ENCODE measurements at regions not wholly inside any gene's neighbourhood (a gene's known extent, or its start where the extent isn't known, plus 50 kb on each side); places are given as distances from the start of the nearest gene placed in this dataset.

- Histone ChIP-seq H3K27ac (ENCODE audit: low read depth, low read length) (no peak overlapping the region), H3K4me3 (ENCODE audit: low read depth, low read length) (no peak overlapping the region), H3K4me1 (ENCODE audit: control insufficient read depth, insufficient read depth, low read length) (no peaks in the 10 kb centered on the region), H3K9me3 (ENCODE audit: control insufficient read depth, insufficient read depth, low read length) (no peaks in the 10 kb centered on the region), H3K27me3 (ENCODE audit: control insufficient read depth, insufficient read depth, low read length) (no peaks in the 10 kb centered on the region), H3K36me3 (ENCODE audit: control insufficient read depth, insufficient read depth, low read length) (no peaks in the 10 kb centered on the region)
- DNase-seq (ENCODE audit: low read depth in 4 of 6, low spot score in 6 of 6) = no peak
- no CpG with 5 or more reads among the region's 2 CpGs for WGBS (ENCODE audit: insufficient coverage)
Measured at GRCh38 chr2:6512589-6512988, 353.1 kb downstream of the CMPK2 start.

- Histone ChIP-seq H3K27ac (ENCODE audit: low read depth, low read length) (no peak overlapping the region), H3K9me3 (ENCODE audit: control insufficient read depth, insufficient read depth, low read length) (no peaks in the 10 kb centered on the region), H3K4me1 (ENCODE audit: control insufficient read depth, insufficient read depth, low read length) (no peaks in the 10 kb centered on the region), H3K4me3 (ENCODE audit: low read depth, low read length) (no peak overlapping the region), H3K36me3 (ENCODE audit: control insufficient read depth, insufficient read depth, low read length) (no peaks in the 10 kb centered on the region), H3K27me3 (ENCODE audit: control insufficient read depth, insufficient read depth, low read length) (no peaks in the 10 kb centered on the region)
- WGBS (ENCODE audit: insufficient coverage) = 65% methylated on average over 5 of the region's 6 CpGs
- DNase-seq (ENCODE audit: low read depth in 4 of 6, low spot score in 6 of 6) = no peak
Measured at GRCh38 chr2:6516674-6517073, 349.0 kb downstream of the CMPK2 start.

GRCh38 chr2:6518361-6518760, 347.3 kb downstream of the CMPK2 start:
- no peaks in the 10 kb centered on the region for H3K9me3 ChIP-seq (ENCODE audit: control insufficient read depth, insufficient read depth, low read length)
- no peak overlapping the region for H3K27ac ChIP-seq (ENCODE audit: low read depth, low read length)
- no peak for DNase-seq (ENCODE audit: low read depth in 4 of 6, low spot score in 6 of 6)
- no peak overlapping the region for H3K4me3 ChIP-seq (ENCODE audit: low read depth, low read length)
- H3K4me1 ChIP-seq (ENCODE audit: control insufficient read depth, insufficient read depth, low read length) = no peaks in the 10 kb centered on the region
- WGBS (ENCODE audit: insufficient coverage) = no CpG with 5 or more reads among the region's 1 CpG
- no peaks in the 10 kb centered on the region for H3K27me3 ChIP-seq (ENCODE audit: control insufficient read depth, insufficient read depth, low read length)
- H3K36me3 ChIP-seq (ENCODE audit: control insufficient read depth, insufficient read depth, low read length) = no peaks in the 10 kb centered on the region

- no peak overlapping the region for H3K27ac ChIP-seq (ENCODE audit: low read depth, low read length)
- no peaks in the 10 kb centered on the region for H3K27me3 ChIP-seq (ENCODE audit: control insufficient read depth, insufficient read depth, low read length)
- H3K4me3 ChIP-seq (ENCODE audit: low read depth, low read length) = no peak overlapping the region
- no peak for DNase-seq (ENCODE audit: low read depth in 4 of 6, low spot score in 6 of 6)
- H3K4me1 ChIP-seq (ENCODE audit: control insufficient read depth, insufficient read depth, low read length) = no peaks in the 10 kb centered on the region
- 73% methylated on average over 1 of the region's 9 CpGs for WGBS (ENCODE audit: insufficient coverage)
- no peaks in the 10 kb centered on the region for H3K9me3 ChIP-seq (ENCODE audit: control insufficient read depth, insufficient read depth, low read length)
- no peaks in the 10 kb centered on the region for H3K36me3 ChIP-seq (ENCODE audit: control insufficient read depth, insufficient read depth, low read length)
Measured at GRCh38 chr2:6523476-6523875, 342.2 kb downstream of the CMPK2 start.

- no peaks in the 10 kb centered on the region for H3K4me1 ChIP-seq (ENCODE audit: control insufficient read depth, insufficient read depth, low read length)
- DNase-seq (ENCODE audit: low read depth in 4 of 6, low spot score in 6 of 6) = peak in 1 of 6 donors; percentile 71
- H3K9me3 ChIP-seq (ENCODE audit: control insufficient read depth, insufficient read depth, low read length) = no peaks in the 10 kb centered on the region
- no peaks in the 10 kb centered on the region for H3K27me3 ChIP-seq (ENCODE audit: control insufficient read depth, insufficient read depth, low read length)
- no peak overlapping the region for H3K4me3 ChIP-seq (ENCODE audit: low read depth, low read length)
- no peak overlapping the region for H3K27ac ChIP-seq (ENCODE audit: low read depth, low read length)
- H3K36me3 ChIP-seq (ENCODE audit: control insufficient read depth, insufficient read depth, low read length) = no peaks in the 10 kb centered on the region
- 27% methylated on average over 6 of the region's 13 CpGs for WGBS (ENCODE audit: insufficient coverage)
Measured at GRCh38 chr2:6524691-6525474, 340.8 kb downstream of the CMPK2 start.

GRCh38 chr2:6525475-6525964, 340.2 kb downstream of the CMPK2 start:
- H3K36me3 ChIP-seq (ENCODE audit: control insufficient read depth, insufficient read depth, low read length) = no peaks in the 10 kb centered on the region
- H3K4me3 ChIP-seq (ENCODE audit: low read depth, low read length) = no peak overlapping the region
- H3K27ac ChIP-seq (ENCODE audit: low read depth, low read length) = no peak overlapping the region
- WGBS (ENCODE audit: insufficient coverage) = 47% methylated on average over 3 of the region's 6 CpGs
- peak in 1 of 6 donors; percentile 65 for DNase-seq (ENCODE audit: low read depth in 4 of 6, low spot score in 6 of 6)
- H3K9me3 ChIP-seq (ENCODE audit: control insufficient read depth, insufficient read depth, low read length) = no peaks in the 10 kb centered on the region
- no peaks in the 10 kb centered on the region for H3K27me3 ChIP-seq (ENCODE audit: control insufficient read depth, insufficient read depth, low read length)
- H3K4me1 ChIP-seq (ENCODE audit: control insufficient read depth, insufficient read depth, low read length) = no peaks in the 10 kb centered on the region

- H3K27me3 ChIP-seq (ENCODE audit: control insufficient read depth, insufficient read depth, low read length) = no peaks in the 10 kb centered on the region
- no peaks in the 10 kb centered on the region for H3K4me1 ChIP-seq (ENCODE audit: control insufficient read depth, insufficient read depth, low read length)
- H3K4me3 ChIP-seq (ENCODE audit: low read depth, low read length) = no peak overlapping the region
- H3K9me3 ChIP-seq (ENCODE audit: control insufficient read depth, insufficient read depth, low read length) = no peaks in the 10 kb centered on the region
- H3K36me3 ChIP-seq (ENCODE audit: control insufficient read depth, insufficient read depth, low read length) = no peaks in the 10 kb centered on the region
- no peak overlapping the region for H3K27ac ChIP-seq (ENCODE audit: low read depth, low read length)
- 80% methylated on average over 1 of the region's 6 CpGs for WGBS (ENCODE audit: insufficient coverage)
- DNase-seq (ENCODE audit: low read depth in 4 of 6, low spot score in 6 of 6) = peak in 2 of 6 donors; percentile 45 to 88
Measured at GRCh38 chr2:6526093-6526824, 339.4 kb downstream of the CMPK2 start.

GRCh38 chr2:6531304-6531703, 334.4 kb downstream of the CMPK2 start:
- Histone ChIP-seq H3K36me3 (ENCODE audit: control insufficient read depth, insufficient read depth, low read length) (no peaks in the 10 kb centered on the region), H3K9me3 (ENCODE audit: control insufficient read depth, insufficient read depth, low read length) (no peaks in the 10 kb centered on the region), H3K4me1 (ENCODE audit: control insufficient read depth, insufficient read depth, low read length) (peaks cover 4% of the 10 kb centered on the region), H3K27ac (ENCODE audit: low read depth, low read length) (no peak overlapping the region), H3K27me3 (ENCODE audit: control insufficient read depth, insufficient read depth, low read length) (no peaks in the 10 kb centered on the region), H3K4me3 (ENCODE audit: low read depth, low read length) (no peak overlapping the region)
- WGBS (ENCODE audit: insufficient coverage) = no CpG with 5 or more reads among the region's 2 CpGs
- no peak for DNase-seq (ENCODE audit: low read depth in 4 of 6, low spot score in 6 of 6)

GRCh38 chr2:6535572-6535971, 330.1 kb downstream of the CMPK2 start:
- H3K4me3 ChIP-seq (ENCODE audit: low read depth, low read length) = no peak overlapping the region

More at GRCh38 chr2:6535572-6535971, 330.1 kb downstream of the CMPK2 start:
- 56% methylated on average over 6 of the region's 10 CpGs for WGBS (ENCODE audit: insufficient coverage)
- DNase-seq (ENCODE audit: low read depth in 4 of 6, low spot score in 6 of 6) = peak in 2 of 6 donors; percentile 69 to 71
- no peaks in the 10 kb centered on the region for H3K36me3 ChIP-seq (ENCODE audit: control insufficient read depth, insufficient read depth, low read length)
- peaks cover 4% of the 10 kb centered on the region for H3K4me1 ChIP-seq (ENCODE audit: control insufficient read depth, insufficient read depth, low read length)
- no peak overlapping the region for H3K27ac ChIP-seq (ENCODE audit: low read depth, low read length)
- H3K9me3 ChIP-seq (ENCODE audit: control insufficient read depth, insufficient read depth, low read length) = peaks cover 2% of the 10 kb centered on the region
- H3K27me3 ChIP-seq (ENCODE audit: control insufficient read depth, insufficient read depth, low read length) = no peaks in the 10 kb centered on the region

Measured in spinal cord (tissue), 9 donors.